DMS53 treated with DMSO at 0.1 percent for 48 hours (cell line): ENCODE measurements at regions not wholly inside any gene's neighbourhood (a gene's known extent, or its start where the extent isn't known, plus 50 kb on each side); places are given as distances from the start of the nearest gene placed in this dataset.
"Not testable (repeated sequence)": the region's sequence is repeated elsewhere in the genome, so short reads cannot be mapped to it uniquely, and the experiment has no call there.

Source experiments
- DNase-seq: peaks from one replicate; lab custom pipeline; 2025; ENCODE audit not compliant: unreplicated experiment; lab: John Stamatoyannopoulos, UW

- no peak for DNase-seq
These were observed 2017.8 kb downstream of the C4orf33 start for GRCh38 chr4:131113704-131114103.

- DNase-seq: no peak
These were observed 2023.7 kb downstream of the C4orf33 start for GRCh38 chr4:131119661-131120060.

- no peak for DNase-seq
These were observed 2011.9 kb upstream of the PCDH10 start for GRCh38 chr4:131137196-131137595.

GRCh38 chr4:131159261-131159660 is 1989.8 kb upstream of the PCDH10 start:
- DNase-seq: no peak

GRCh38 chr4:131192318-131192717 is 1956.8 kb upstream of the PCDH10 start:
- DNase-seq: no peak

- no peak for DNase-seq
These were observed 1941.5 kb upstream of the PCDH10 start for GRCh38 chr4:131207589-131207988.

- DNase-seq: no peak
These were observed 1900.8 kb upstream of the PCDH10 start for GRCh38 chr4:131248314-131248713.

- no peak for DNase-seq
These were observed 1897.8 kb upstream of the PCDH10 start for GRCh38 chr4:131251321-131251720.

- DNase-seq: no peak
These were observed 1891.9 kb upstream of the PCDH10 start for GRCh38 chr4:131257241-131257640.

GRCh38 chr4:131258361-131258760 is 1890.7 kb upstream of the PCDH10 start:
- DNase-seq: no peak

GRCh38 chr4:131288441-131288840 is 1860.7 kb upstream of the PCDH10 start:
- DNase-seq: no peak

- DNase-seq: no peak
These were observed 1852.9 kb upstream of the PCDH10 start for GRCh38 chr4:131296192-131296591.

- no peak for DNase-seq
These were observed 1847.0 kb upstream of the PCDH10 start for GRCh38 chr4:131302108-131302507.

- no peak for DNase-seq
These were observed 1844.4 kb upstream of the PCDH10 start for GRCh38 chr4:131304686-131305085.

GRCh38 chr4:131309628-131310027 is 1839.5 kb upstream of the PCDH10 start:
- no peak for DNase-seq

GRCh38 chr4:131316086-131316485 is 1833.0 kb upstream of the PCDH10 start:
- no peak for DNase-seq

GRCh38 chr4:131337936-131338335 is 1811.2 kb upstream of the PCDH10 start:
- DNase-seq: no peak

GRCh38 chr4:131339137-131339536 is 1810.0 kb upstream of the PCDH10 start:
- no peak for DNase-seq

- no peak for DNase-seq
These were observed 1804.3 kb upstream of the PCDH10 start for GRCh38 chr4:131344761-131345160.

- no peak for DNase-seq
These were observed 1801.3 kb upstream of the PCDH10 start for GRCh38 chr4:131347816-131348215.

- DNase-seq: no peak
These were observed 1800.8 kb upstream of the PCDH10 start for GRCh38 chr4:131348263-131348662.

- DNase-seq: not testable (repeated sequence)
These were observed 1796.7 kb upstream of the PCDH10 start for GRCh38 chr4:131352371-131352770.

GRCh38 chr4:131366714-131367113 is 1782.4 kb upstream of the PCDH10 start:
- no peak for DNase-seq

GRCh38 chr4:131367441-131367840 is 1781.7 kb upstream of the PCDH10 start:
- no peak for DNase-seq
